ENCODE measurements at regions not wholly inside any gene's neighbourhood (a gene's known extent, or its start where the extent isn't known, plus 50 kb on each side); places are given as distances from the start of the nearest gene placed in this dataset.

DNA sequence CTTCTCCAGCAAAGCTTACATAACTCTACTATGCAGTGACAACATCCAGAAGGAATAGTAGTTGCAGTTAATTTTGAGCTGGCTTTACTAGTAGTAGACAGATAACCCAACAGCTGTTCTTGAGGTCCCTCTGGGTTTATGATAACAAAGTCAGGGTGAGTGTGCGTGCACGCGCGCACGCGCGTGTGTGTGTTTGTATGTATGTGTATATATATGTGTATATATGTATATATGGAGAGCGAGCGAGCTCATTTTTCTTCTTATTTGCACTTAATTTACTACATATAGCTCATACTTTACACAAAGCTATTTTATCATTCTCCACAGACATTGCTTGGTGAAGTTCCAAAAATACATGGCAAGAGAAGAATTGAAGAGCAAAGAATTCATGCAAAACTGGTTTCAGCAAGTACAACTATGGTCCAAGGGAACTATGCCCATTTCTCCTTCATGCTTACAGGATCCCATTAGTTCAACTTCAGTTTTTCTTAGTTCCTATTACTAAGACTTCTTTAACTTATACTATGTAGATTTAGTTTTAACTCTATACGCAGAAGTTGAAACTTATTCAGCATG lies 105.9 kb upstream of the TMEM168 start:
- TF ChIP-seq CTCF (IDR thresholded peaks at IDR 0.05): no peak
- no peak for TF ChIP-seq POLR2A (IDR thresholded peaks at IDR 0.05)

Data from esophagus squamous epithelium (tissue), 4 donors.